GM18909 (cell line): ENCODE measurements at regions not wholly inside any gene's neighbourhood (a gene's known extent, or its start where the extent isn't known, plus 50 kb on each side); places are given as distances from the start of the nearest gene placed in this dataset.

Source experiments
- ATAC-seq: cut with Tn5 transposase; IDR thresholded peaks from one replicate; pipeline ENCODE4 v1.9.1; 2021; ENCODE audit warnings: mild to moderate bottlenecking; ENCODE audit not compliant: unreplicated experiment, poor library complexity

GRCh38 chr4:148514581-148514980, 72.4 kb upstream of the NR3C2 start:
- no peak for ATAC-seq

- ATAC-seq: no peak
These were observed 71.8 kb upstream of the NR3C2 start for GRCh38 chr4:148514041-148514440.

GRCh38 chr4:148510211-148510610, 68.0 kb upstream of the NR3C2 start:
- ATAC-seq: no peak

GRCh38 chr4:148503681-148504080, 61.5 kb upstream of the NR3C2 start:
- ATAC-seq: no peak

GRCh38 chr4:148497258-148497657, 55.0 kb upstream of the NR3C2 start:
- ATAC-seq: no peak

- no peak for ATAC-seq
These were observed 53.2 kb upstream of the NR3C2 start for GRCh38 chr4:148495463-148495862.
